SK-N-SH treated with all-trans-retinoic acid at 6 μM for 48 hours (cell line): ENCODE measurements at regions not wholly inside any gene's neighbourhood (a gene's known extent, or its start where the extent isn't known, plus 50 kb on each side); places are given as distances from the start of the nearest gene placed in this dataset.

Experiments
- BACH2 ChIP-seq: fragments of 250-450 bp; sonication (Bioruptor Pico); IDR thresholded peaks from 2 replicates; pipeline ENCODE4 v1.9.0; 2021; ENCODE audit warnings: mild to moderate bottlenecking, borderline replicate concordance
- TOX ChIP-seq: fragments of 250-450 bp; sonication (Bioruptor Pico); IDR thresholded peaks from 2 replicates; pipeline ENCODE4 v1.8.0; 2021; ENCODE audit warnings: mild to moderate bottlenecking, moderate library complexity, borderline replicate concordance

- no peak for TF ChIP-seq TOX (CRISPR knock-in tag)
- no peak for TF ChIP-seq BACH2 (CRISPR knock-in tag)
Measured at GRCh38 chrX:97740044-97740443, 856.3 kb downstream of the RPA4 start.
